Stomach (tissue), 8 donors: ENCODE measurements at regions not wholly inside any gene's neighbourhood (a gene's known extent, or its start where the extent isn't known, plus 50 kb on each side); places are given as distances from the start of the nearest gene placed in this dataset.

Source experiments
- DNase-seq, 2 donors: peaks; one replicate each; pipeline versions ENCODE4 v3.0.0 to v3.0.0-alpha.2; 2013 to 2019
- H3K27ac ChIP-seq, 5 donors: fragments of 200-600 bp in 4 of 5; sonication (generic) in 4 of 5; one replicate each; pipeline ENCODE4 v1.5.1; 2013 to 2019; ENCODE audit warnings: mild to moderate bottlenecking in 1 of 5, moderate library complexity in 1 of 5
- H3K27me3 ChIP-seq, 3 donors: fragments of 200-600 bp; sonication (generic); one replicate each; pipeline ENCODE4 v1.5.1; 2017 to 2019; ENCODE audit warnings: mixed run types in 1 of 3
- H3K36me3 ChIP-seq, 4 donors: fragments of 200-600 bp; sonication (generic); 1 replicate in 3 of 4; 2 replicates in 1 of 4; pipeline ENCODE4 v1.5.1; 2016 to 2019
- H3K4me1 ChIP-seq, 4 donors: fragments of 200-600 bp; sonication (generic); one replicate each; pipeline ENCODE4 v1.5.1; 2016 to 2019
- H3K4me3 ChIP-seq, 4 donors: fragments of 200-600 bp; sonication (generic) in 3 of 4; one replicate each; pipeline ENCODE4 v1.5.1; 2016 to 2019; ENCODE audit warnings: mild to moderate bottlenecking in 1 of 4
- H3K9me3 ChIP-seq, 4 donors: fragments of 200-600 bp; sonication (generic); one replicate each; pipeline ENCODE4 v1.5.1; 2016 to 2019
- EP300 ChIP-seq: sonication (generic); formaldehyde crosslinking; IDR thresholded peaks from one replicate; pipeline ENCODE4 v1.6.1; 2017; ENCODE audit warnings: antibody characterized with exemption
- POLR2A ChIP-seq, 4 donors: fragments of 450-650 bp; IDR thresholded peaks; one replicate each; pipeline ENCODE4 v1.6.1; 2016; ENCODE audit warnings: antibody characterized with exemption in 4 of 4, control low read depth in 2 of 4, mild to moderate bottlenecking in 1 of 4, moderate library complexity in 1 of 4
- POLR2AphosphoS5 ChIP-seq, 3 donors: sonication (generic); formaldehyde crosslinking; IDR thresholded peaks; one replicate each; pipeline ENCODE4 v1.6.1; 2016; ENCODE audit warnings: antibody characterized with exemption in 3 of 3
- WGBS, 5 donors: extraction: QIAGEN DNeasy Blood & Tissue Kit in 3 of 5; methylation state at CpG; one replicate each; pipeline versions ENCODE4 v1.1.5 to v1.1.7; 2013 to 2018; 5-methylcytosine and 5-hydroxymethylcytosine counted together
- intact Hi-C: fragments of 100-400 bp; cut with DNase I; formaldehyde crosslinking; loops from one replicate; pipeline ENCODE4 v1.15.1; 2023; ENCODE audit warnings: low total_unique reads
- TF ChIP-seq, protein P1 (sequence below), 7 experiments: fragments of 450-650 bp in 4 of 7; fragments of 200-600 bp in 3 of 7; sonication (generic) in 3 of 7; IDR thresholded peaks; one replicate each; pipeline ENCODE4 v1.5.1; 2016 to 2019; ENCODE audit warnings: antibody characterized with exemption in 7 of 7, control low read depth in 2 of 7, mild to moderate bottlenecking in 1 of 7
- donor health status: healthy with polysubstance abuse.
- donor health status: Bipolar disorder and iron deficiency.
- donor health status: healthy.

DNA sequence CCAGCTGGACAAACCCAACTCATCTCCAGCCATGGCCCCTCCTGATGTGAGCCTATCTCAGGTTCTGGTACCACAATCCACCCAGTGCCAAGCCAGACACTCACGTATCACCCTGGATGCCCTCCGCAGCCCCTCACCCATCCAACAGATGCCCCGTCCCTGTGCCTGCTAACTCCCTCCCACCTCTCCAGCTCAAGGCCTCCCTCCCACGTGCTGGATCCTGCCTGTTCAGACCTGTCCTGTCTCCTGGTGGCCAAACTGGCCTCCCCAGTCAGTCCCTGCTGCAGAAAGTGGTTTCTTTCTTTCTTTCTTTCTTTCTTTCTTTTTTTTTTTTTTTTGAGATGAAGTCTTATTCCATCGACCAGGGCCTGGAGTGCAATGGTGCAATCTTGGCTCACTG is 86.2 kb downstream of the RRM2 start:
- DNase-seq: no peak
- Histone ChIP-seq H3K36me3 (no peaks in the 10 kb centered on the region), H3K27me3 (no peaks in the 10 kb centered on the region), H3K27ac (no peak overlapping the region), H3K4me3 (no peak overlapping the region), H3K9me3 (no peaks in the 10 kb centered on the region), H3K4me1 (no peaks in the 10 kb centered on the region)
- intact Hi-C loops: no loop called here
- WGBS, 5 donors: 83 to 91% (median 90%) methylated on average over 5 of the region's 5 CpGs
- TF ChIP-seq POLR2AphosphoS5 (IDR thresholded peaks at IDR 0.05): no peak
- no peak for TF ChIP-seq EP300
- TF ChIP-seq, protein P1, sequence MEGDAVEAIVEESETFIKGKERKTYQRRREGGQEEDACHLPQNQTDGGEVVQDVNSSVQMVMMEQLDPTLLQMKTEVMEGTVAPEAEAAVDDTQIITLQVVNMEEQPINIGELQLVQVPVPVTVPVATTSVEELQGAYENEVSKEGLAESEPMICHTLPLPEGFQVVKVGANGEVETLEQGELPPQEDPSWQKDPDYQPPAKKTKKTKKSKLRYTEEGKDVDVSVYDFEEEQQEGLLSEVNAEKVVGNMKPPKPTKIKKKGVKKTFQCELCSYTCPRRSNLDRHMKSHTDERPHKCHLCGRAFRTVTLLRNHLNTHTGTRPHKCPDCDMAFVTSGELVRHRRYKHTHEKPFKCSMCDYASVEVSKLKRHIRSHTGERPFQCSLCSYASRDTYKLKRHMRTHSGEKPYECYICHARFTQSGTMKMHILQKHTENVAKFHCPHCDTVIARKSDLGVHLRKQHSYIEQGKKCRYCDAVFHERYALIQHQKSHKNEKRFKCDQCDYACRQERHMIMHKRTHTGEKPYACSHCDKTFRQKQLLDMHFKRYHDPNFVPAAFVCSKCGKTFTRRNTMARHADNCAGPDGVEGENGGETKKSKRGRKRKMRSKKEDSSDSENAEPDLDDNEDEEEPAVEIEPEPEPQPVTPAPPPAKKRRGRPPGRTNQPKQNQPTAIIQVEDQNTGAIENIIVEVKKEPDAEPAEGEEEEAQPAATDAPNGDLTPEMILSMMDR (IDR thresholded peaks at IDR 0.05): no peak

DNA sequence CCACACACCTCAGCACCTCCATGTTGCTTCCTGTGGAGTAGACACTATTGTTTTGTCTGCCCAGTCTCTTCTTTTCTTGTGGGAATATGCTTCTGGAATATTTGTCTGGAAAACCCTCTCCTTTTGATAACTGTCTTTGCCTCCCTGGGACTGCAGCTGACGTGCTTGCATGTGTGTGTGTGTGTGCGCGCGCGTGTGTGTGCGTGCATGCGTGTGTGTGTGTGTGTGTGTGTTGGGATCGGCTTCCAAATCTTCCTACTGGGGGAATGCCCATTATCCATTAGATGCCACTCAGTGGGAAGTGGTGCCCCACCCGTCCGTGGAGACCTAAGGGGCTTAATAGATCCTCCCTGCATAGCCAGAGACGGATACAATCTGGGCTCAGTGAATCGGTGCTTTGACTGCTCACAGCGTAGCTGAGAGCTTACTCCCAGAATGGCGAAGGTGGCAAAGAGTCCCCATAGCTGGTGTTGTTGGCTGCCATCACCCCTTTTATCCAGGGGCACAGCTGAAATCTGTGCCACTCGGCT is 86.9 kb downstream of the RRM2 start:
- Histone ChIP-seq H3K4me1 (no peaks in the 10 kb centered on the region), H3K27me3 (no peaks in the 10 kb centered on the region), H3K27ac (no peak overlapping the region), H3K36me3 (no peaks in the 10 kb centered on the region), H3K9me3 (no peaks in the 10 kb centered on the region), H3K4me3 (no peak overlapping the region)
- WGBS, 5 donors: 92 to 95% (median 94%) methylated on average over 14 to 15 of the region's 15 CpGs
- intact Hi-C loops: no loop called here
- no peak for DNase-seq
- TF ChIP-seq, protein P1 (IDR thresholded peaks at IDR 0.05): no peak
- TF ChIP-seq POLR2AphosphoS5 (IDR thresholded peaks at IDR 0.05) (no peak), EP300 (no peak), POLR2A (IDR thresholded peaks at IDR 0.05) (no peak)

DNA sequence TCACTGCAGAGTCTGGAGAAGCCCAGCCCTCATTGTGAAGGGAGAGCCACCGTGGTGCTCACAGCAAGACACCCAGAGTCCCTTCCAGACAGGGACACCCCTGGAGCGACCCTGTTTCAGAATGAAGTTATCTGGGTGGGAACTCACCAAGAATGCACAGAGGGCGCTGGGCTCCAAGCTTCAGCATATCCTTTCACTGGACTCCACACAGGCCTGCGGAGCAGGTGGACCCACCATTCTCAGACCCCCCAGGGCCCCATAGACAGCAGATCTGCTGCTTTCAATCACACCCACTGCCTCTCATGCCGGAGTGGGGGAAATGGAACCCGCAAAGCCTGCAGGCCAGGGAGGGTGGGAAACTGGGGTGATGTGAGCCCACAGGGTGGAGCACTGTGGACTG is 87.8 kb downstream of the RRM2 start:
- H3K36me3 ChIP-seq: no peaks in the 10 kb centered on the region
- DNase-seq: no peak
- no peaks in the 10 kb centered on the region for H3K4me1 ChIP-seq
- H3K27me3 ChIP-seq: no peaks in the 10 kb centered on the region
- H3K9me3 ChIP-seq: no peaks in the 10 kb centered on the region
- 91 to 100% (median 96%) methylated on average over 4 to 6 of the region's 6 CpGs for WGBS, 5 donors
- no peak overlapping the region for H3K4me3 ChIP-seq
- TF ChIP-seq, protein P1 (IDR thresholded peaks at IDR 0.05): no peak
- TF ChIP-seq POLR2AphosphoS5 (IDR thresholded peaks at IDR 0.05) (no peak), POLR2A (IDR thresholded peaks at IDR 0.05) (no peak), EP300 (no peak)
- intact Hi-C loops: no loop called here
- no peak overlapping the region for H3K27ac ChIP-seq

DNA sequence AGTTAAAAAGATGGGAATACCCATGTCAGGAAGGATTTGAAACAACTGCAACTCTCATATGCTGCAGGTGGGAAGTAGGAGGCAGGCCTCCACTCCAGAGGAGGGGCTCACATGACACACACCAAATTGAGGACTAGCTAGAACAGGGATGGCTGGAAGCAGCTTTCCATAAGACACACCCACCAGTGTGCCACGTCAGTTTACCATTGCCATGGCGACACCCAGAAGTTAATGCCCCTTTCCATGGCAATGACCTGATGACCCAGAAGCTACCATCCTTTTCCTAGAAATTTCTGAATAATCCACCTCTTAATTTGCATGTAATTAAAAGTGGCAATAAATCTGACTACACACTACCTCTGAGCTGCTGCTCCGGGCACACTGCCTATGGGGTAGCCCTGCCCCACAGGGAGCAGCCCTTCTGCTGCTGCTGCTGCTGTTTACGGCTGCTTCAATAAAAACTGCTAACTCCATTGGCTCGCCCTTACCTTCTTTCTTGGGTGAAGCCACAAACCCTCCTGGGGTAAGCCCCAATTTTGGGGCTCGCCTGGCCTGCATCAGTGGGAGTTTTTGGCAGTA is 89.4 kb downstream of the RRM2 start:
- Histone ChIP-seq H3K4me3 (no peak overlapping the region), H3K9me3 (no peaks in the 10 kb centered on the region), H3K27me3 (no peaks in the 10 kb centered on the region), H3K4me1 (no peaks in the 10 kb centered on the region), H3K36me3 (no peaks in the 10 kb centered on the region), H3K27ac (no peak overlapping the region)
- no peak for DNase-seq
- intact Hi-C loops: no loop called here
- no peak for TF ChIP-seq EP300
- TF ChIP-seq POLR2AphosphoS5 (IDR thresholded peaks at IDR 0.05): no peak
- no peak for TF ChIP-seq POLR2A (IDR thresholded peaks at IDR 0.05)
- TF ChIP-seq, protein P1 (IDR thresholded peaks at IDR 0.05): no peak
- WGBS, 5 donors: 89 to 94% (median 92%) methylated on average over 6 of the region's 6 CpGs
